PC-3 (cell line): ENCODE measurements at regions not wholly inside any gene's neighbourhood (a gene's known extent, or its start where the extent isn't known, plus 50 kb on each side); places are given as distances from the start of the nearest gene placed in this dataset.
"Not testable (repeated sequence)": the region's sequence is repeated elsewhere in the genome, so short reads cannot be mapped to it uniquely, and the experiment has no call there.

Experiments used
- ATAC-seq: fragments of 200-7000 bp; cut with Tn5 transposase; 2 replicates; pipeline ENCODE4 v1.9.1; 2020; ENCODE audit warnings: mild to moderate bottlenecking, moderate library complexity
- BruUV-seq: library from RNA; stranded (reverse); fragments of 400-500 nt; replicated peaks from 2 replicates; lab custom pipeline; 2021; lab: Mats Ljungman, UMichigan
- CTCF ChIA-PET: fragments of 300-600 bp; sonication (Branson Sonifier 250); formaldehyde crosslinking; loops from one replicate; lab custom pipeline; 2022; ENCODE audit warnings: antibody characterized with exemption; lab: Charles Lee
- POLR2A ChIA-PET: fragments of 300-600 bp; sonication (Branson Sonifier 250); formaldehyde crosslinking; loops from one replicate; lab custom pipeline; 2022; ENCODE audit warnings: antibody characterized with exemption; ENCODE audit not compliant: unreplicated experiment; lab: Charles Lee
- DNase-seq: peaks from one replicate; pipeline ENCODE4 v3.0.0-alpha.2; 2015
- H2AFZ ChIP-seq: fragments of 300-600 bp; sonication (generic); 2 replicates; pipeline ENCODE4 v1.6.0; 2016; ENCODE audit warnings: antibody characterized with exemption, low read length
- H3F3A ChIP-seq: fragments of 300-600 bp; sonication (generic); one replicate; pipeline ENCODE4 v1.6.0; 2017; ENCODE audit warnings: antibody characterized with exemption, low read length, control low read depth, mild to moderate bottlenecking; ENCODE audit not compliant: unreplicated experiment
- H3K27ac ChIP-seq: fragments of 300-600 bp; sonication (generic); 2 replicates; pipeline ENCODE4 v1.5.1; 2016; ENCODE audit warnings: mild to moderate bottlenecking, low read length
- H3K27me3 ChIP-seq: fragments of 300-600 bp; sonication (generic); 2 replicates; pipeline ENCODE4 v1.6.1; 2016; ENCODE audit warnings: low read length, mixed read lengths
- H3K36me3 ChIP-seq: fragments of 300-600 bp; sonication (generic); 2 replicates; pipeline ENCODE4 v1.6.1; 2016; ENCODE audit warnings: low read depth, mixed run types, low read length, mixed read lengths
- H3K4me1 ChIP-seq: fragments of 300-600 bp; sonication (generic); 2 replicates; pipeline ENCODE4 v1.5.1; 2016; ENCODE audit warnings: low read length; ENCODE audit not compliant: insufficient read depth
- H3K4me2 ChIP-seq: fragments of 300-600 bp; sonication (generic); 2 replicates; pipeline ENCODE4 v1.6.0; 2016; ENCODE audit warnings: low read length
- H3K4me3 ChIP-seq: fragments of 300-600 bp; sonication (generic); 2 replicates; pipeline ENCODE4 v1.5.1; 2016; ENCODE audit warnings: mild to moderate bottlenecking, low read length, mixed read lengths
- H3K79me2 ChIP-seq: fragments of 300-600 bp; sonication (generic); 2 replicates; pipeline ENCODE4 v1.6.1; 2017; ENCODE audit warnings: low read length, mixed read lengths
- H3K9ac ChIP-seq: fragments of 300-600 bp; sonication (generic); 2 replicates; pipeline ENCODE4 v1.6.0; 2016; ENCODE audit warnings: mild to moderate bottlenecking, low read length
- H3K9me2 ChIP-seq: fragments of 300-600 bp; sonication (generic); replicated peaks from 2 replicates; pipeline ENCODE4 v1.6.1; 2016; ENCODE audit warnings: mixed run types, low read length, mixed read lengths
- H3K9me3 ChIP-seq: fragments of 300-600 bp; sonication (generic); 2 replicates; pipeline ENCODE4 v1.6.1; 2016; ENCODE audit warnings: low read length, mixed read lengths
- H4K20me1 ChIP-seq: fragments of 300-600 bp; sonication (generic); 2 replicates; pipeline ENCODE4 v1.6.1; 2016; ENCODE audit warnings: low read length, mixed read lengths
- CTCF ChIP-seq: fragments of 300-600 bp; sonication (generic); conservative IDR thresholded peaks from 2 replicates; pipeline ENCODE4 v1.5.1; 2017; ENCODE audit warnings: antibody characterized with exemption, low read depth, mild to moderate bottlenecking, low read length
- EZH2 ChIP-seq: fragments of 300-600 bp; sonication (generic); IDR thresholded peaks from one replicate; pipeline ENCODE4 v1.6.1; 2017; ENCODE audit warnings: antibody characterized with exemption, mild to moderate bottlenecking, low read length; ENCODE audit not compliant: unreplicated experiment
- EZH2phosphoT487 ChIP-seq: fragments of 300-600 bp; sonication (generic); IDR thresholded peaks from 2 replicates; pipeline ENCODE4 v1.6.1; 2018; ENCODE audit warnings: mild to moderate bottlenecking, antibody characterized with exemption, low read length, borderline replicate concordance
- intact Hi-C: fragments of 100-400 bp; cut with micrococcal nuclease; formaldehyde crosslinking; loops from 2 replicates; pipeline ENCODE4 v1.9.0; 2023

GRCh38 chr9:74415995-74416394 is 81.1 kb upstream of the RORB start:
- no TSS peak for BruUV-seq
- H3K4me1 ChIP-seq: no peaks in the 10 kb centered on the region
- H3K4me2 ChIP-seq: no peak overlapping the region
- DNase-seq (no peak), ATAC-seq (no peak)
- CTCF ChIA-PET: no interaction called here
- H3K27ac ChIP-seq: no peak overlapping the region
- intact Hi-C loops: no loop called here
- no peaks in the 10 kb centered on the region for H3F3A ChIP-seq
- H3K9me2 ChIP-seq: no peaks in the 10 kb centered on the region
- H3K79me2 ChIP-seq: no peaks in the 10 kb centered on the region
- H4K20me1 ChIP-seq: no peaks in the 10 kb centered on the region
- no peak overlapping the region for H2AFZ ChIP-seq
- H3K9me3 ChIP-seq: no peaks in the 10 kb centered on the region
- no peaks in the 10 kb centered on the region for H3K36me3 ChIP-seq
- H3K4me3 ChIP-seq: no peak overlapping the region
- TF ChIP-seq EZH2phosphoT487 (no peak), CTCF (no peak), EZH2 (no peak)
- no peak overlapping the region for H3K9ac ChIP-seq
- H3K27me3 ChIP-seq: no peaks in the 10 kb centered on the region
- POLR2A ChIA-PET: no interaction called here

- POLR2A ChIA-PET, H2AFZ ChIP-seq, H3K36me3 ChIP-seq, H4K20me1 ChIP-seq, H3K27me3 ChIP-seq, H3K9me3 ChIP-seq, CTCF ChIA-PET, BruUV-seq, DNase-seq, H3K4me2 ChIP-seq, H3K4me1 ChIP-seq, H3K4me3 ChIP-seq, H3F3A ChIP-seq, H3K27ac ChIP-seq, ATAC-seq, H3K9ac ChIP-seq, H3K79me2 ChIP-seq, H3K9me2 ChIP-seq, intact Hi-C loops: not testable (repeated sequence)
Measured at GRCh38 chr9:74424488-74424887, 72.6 kb upstream of the RORB start.

GRCh38 chr9:74431467-74431866 is 65.7 kb upstream of the RORB start:
- Histone ChIP-seq H4K20me1 (no peaks in the 10 kb centered on the region), H2AFZ (no peak overlapping the region), H3K27me3 (no peaks in the 10 kb centered on the region), H3K4me2 (no peak overlapping the region), H3K36me3 (no peaks in the 10 kb centered on the region), H3K79me2 (no peaks in the 10 kb centered on the region), H3K27ac (no peak overlapping the region), H3K4me3 (no peak overlapping the region), H3F3A (no peaks in the 10 kb centered on the region), H3K9me2 (no peaks in the 10 kb centered on the region), H3K4me1 (no peaks in the 10 kb centered on the region), H3K9ac (no peak overlapping the region), H3K9me3 (no peaks in the 10 kb centered on the region)
- ChIA-PET CTCF (no interaction called here), POLR2A (no interaction called here)
- DNase-seq: no peak
- no peak for ATAC-seq
- intact Hi-C loops: no loop called here
- no TSS peak for BruUV-seq
- no peak for TF ChIP-seq EZH2phosphoT487
- no peak for TF ChIP-seq EZH2
- TF ChIP-seq CTCF: no peak
